ENCODE measurements at regions not wholly inside any gene's neighbourhood (a gene's known extent, or its start where the extent isn't known, plus 50 kb on each side); places are given as distances from the start of the nearest gene placed in this dataset.

DNA sequence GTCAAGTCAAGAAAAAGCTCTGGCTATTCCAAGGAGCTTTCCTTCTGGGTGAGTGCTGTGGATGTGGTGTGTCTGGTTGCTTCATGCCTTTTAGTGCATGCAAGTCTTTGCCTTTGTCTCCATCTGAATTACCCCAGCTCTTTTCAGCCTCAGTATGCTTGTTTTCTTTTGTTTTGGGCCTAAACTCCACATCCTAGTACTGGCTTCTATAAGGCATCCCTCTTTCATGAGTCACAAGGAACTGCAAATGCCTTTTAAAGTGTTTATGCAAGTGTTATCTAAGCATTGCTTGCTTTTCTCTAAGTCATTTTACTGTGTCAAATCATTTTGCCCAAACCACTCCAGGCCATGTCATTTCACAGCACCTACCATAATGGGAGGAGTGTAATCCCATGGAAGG, 132.1 kb downstream of the PLCE1 start:
- DNase-seq (ENCODE audit: low spot score) (no peak), ATAC-seq (no peak)
- H3K27ac Mint-ChIP-seq = no peak overlapping the region
- no peaks in the 10 kb centered on the region for H3K27me3 Mint-ChIP-seq (ENCODE audit: low read depth)
- no peaks in the 10 kb centered on the region for H3K9me3 Mint-ChIP-seq
- no peaks in the 10 kb centered on the region for H3K36me3 Mint-ChIP-seq
- H3K4me1 Mint-ChIP-seq = peaks cover 16% of the 10 kb centered on the region
- ChIA-PET POLR2A (no interaction called here), CTCF (interaction anchor here (1.1 kb wide), 1 partner anchor 318 kb away, joined by 3 read pairs; no protein-coding TSS in a partner anchor)
- no peak overlapping the region for H3K4me3 Mint-ChIP-seq
- TF ChIP-seq KAT7 (CRISPR knock-in tag; IDR thresholded peaks at IDR 0.05; ENCODE audit: borderline replicate concordance) (no peak), ESRRA (CRISPR knock-in tag; IDR thresholded peaks at IDR 0.05; ENCODE audit: borderline replicate concordance) (no peak), TP53 (CRISPR knock-in tag; IDR thresholded peaks at IDR 0.05) (no peak), ZNF232 (CRISPR knock-in tag; IDR thresholded peaks at IDR 0.05) (no peak)
- TF ChIP-seq, protein P1, sequence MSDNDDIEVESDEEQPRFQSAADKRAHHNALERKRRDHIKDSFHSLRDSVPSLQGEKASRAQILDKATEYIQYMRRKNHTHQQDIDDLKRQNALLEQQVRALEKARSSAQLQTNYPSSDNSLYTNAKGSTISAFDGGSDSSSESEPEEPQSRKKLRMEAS (CRISPR knock-in tag; IDR thresholded peaks at IDR 0.05) = no peak
- TF ChIP-seq, protein P2, sequence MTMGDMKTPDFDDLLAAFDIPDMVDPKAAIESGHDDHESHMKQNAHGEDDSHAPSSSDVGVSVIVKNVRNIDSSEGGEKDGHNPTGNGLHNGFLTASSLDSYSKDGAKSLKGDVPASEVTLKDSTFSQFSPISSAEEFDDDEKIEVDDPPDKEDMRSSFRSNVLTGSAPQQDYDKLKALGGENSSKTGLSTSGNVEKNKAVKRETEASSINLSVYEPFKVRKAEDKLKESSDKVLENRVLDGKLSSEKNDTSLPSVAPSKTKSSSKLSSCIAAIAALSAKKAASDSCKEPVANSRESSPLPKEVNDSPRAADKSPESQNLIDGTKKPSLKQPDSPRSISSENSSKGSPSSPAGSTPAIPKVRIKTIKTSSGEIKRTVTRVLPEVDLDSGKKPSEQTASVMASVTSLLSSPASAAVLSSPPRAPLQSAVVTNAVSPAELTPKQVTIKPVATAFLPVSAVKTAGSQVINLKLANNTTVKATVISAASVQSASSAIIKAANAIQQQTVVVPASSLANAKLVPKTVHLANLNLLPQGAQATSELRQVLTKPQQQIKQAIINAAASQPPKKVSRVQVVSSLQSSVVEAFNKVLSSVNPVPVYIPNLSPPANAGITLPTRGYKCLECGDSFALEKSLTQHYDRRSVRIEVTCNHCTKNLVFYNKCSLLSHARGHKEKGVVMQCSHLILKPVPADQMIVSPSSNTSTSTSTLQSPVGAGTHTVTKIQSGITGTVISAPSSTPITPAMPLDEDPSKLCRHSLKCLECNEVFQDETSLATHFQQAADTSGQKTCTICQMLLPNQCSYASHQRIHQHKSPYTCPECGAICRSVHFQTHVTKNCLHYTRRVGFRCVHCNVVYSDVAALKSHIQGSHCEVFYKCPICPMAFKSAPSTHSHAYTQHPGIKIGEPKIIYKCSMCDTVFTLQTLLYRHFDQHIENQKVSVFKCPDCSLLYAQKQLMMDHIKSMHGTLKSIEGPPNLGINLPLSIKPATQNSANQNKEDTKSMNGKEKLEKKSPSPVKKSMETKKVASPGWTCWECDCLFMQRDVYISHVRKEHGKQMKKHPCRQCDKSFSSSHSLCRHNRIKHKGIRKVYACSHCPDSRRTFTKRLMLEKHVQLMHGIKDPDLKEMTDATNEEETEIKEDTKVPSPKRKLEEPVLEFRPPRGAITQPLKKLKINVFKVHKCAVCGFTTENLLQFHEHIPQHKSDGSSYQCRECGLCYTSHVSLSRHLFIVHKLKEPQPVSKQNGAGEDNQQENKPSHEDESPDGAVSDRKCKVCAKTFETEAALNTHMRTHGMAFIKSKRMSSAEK (CRISPR knock-in tag; IDR thresholded peaks at IDR 0.05; ENCODE audit: borderline replicate concordance) = no peak
- TF ChIP-seq, protein P3, sequence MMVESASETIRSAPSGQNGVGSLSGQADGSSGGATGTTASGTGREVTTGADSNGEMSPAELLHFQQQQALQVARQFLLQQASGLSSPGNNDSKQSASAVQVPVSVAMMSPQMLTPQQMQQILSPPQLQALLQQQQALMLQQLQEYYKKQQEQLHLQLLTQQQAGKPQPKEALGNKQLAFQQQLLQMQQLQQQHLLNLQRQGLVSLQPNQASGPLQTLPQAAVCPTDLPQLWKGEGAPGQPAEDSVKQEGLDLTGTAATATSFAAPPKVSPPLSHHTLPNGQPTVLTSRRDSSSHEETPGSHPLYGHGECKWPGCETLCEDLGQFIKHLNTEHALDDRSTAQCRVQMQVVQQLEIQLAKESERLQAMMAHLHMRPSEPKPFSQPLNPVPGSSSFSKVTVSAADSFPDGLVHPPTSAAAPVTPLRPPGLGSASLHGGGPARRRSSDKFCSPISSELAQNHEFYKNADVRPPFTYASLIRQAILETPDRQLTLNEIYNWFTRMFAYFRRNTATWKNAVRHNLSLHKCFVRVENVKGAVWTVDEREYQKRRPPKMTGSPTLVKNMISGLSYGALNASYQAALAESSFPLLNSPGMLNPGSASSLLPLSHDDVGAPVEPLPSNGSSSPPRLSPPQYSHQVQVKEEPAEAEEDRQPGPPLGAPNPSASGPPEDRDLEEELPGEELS (CRISPR knock-in tag; IDR thresholded peaks at IDR 0.05) = no peak
- TF ChIP-seq, protein P4, sequence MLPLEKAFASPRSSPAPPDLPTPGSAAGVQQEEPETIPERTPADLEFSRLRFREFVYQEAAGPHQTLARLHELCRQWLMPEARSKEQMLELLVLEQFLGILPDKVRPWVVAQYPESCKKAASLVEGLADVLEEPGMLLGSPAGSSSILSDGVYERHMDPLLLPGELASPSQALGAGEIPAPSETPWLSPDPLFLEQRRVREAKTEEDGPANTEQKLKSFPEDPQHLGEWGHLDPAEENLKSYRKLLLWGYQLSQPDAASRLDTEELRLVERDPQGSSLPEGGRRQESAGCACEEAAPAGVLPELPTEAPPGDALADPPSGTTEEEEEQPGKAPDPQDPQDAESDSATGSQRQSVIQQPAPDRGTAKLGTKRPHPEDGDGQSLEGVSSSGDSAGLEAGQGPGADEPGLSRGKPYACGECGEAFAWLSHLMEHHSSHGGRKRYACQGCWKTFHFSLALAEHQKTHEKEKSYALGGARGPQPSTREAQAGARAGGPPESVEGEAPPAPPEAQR (CRISPR knock-in tag; IDR thresholded peaks at IDR 0.05) = no peak

DNA sequence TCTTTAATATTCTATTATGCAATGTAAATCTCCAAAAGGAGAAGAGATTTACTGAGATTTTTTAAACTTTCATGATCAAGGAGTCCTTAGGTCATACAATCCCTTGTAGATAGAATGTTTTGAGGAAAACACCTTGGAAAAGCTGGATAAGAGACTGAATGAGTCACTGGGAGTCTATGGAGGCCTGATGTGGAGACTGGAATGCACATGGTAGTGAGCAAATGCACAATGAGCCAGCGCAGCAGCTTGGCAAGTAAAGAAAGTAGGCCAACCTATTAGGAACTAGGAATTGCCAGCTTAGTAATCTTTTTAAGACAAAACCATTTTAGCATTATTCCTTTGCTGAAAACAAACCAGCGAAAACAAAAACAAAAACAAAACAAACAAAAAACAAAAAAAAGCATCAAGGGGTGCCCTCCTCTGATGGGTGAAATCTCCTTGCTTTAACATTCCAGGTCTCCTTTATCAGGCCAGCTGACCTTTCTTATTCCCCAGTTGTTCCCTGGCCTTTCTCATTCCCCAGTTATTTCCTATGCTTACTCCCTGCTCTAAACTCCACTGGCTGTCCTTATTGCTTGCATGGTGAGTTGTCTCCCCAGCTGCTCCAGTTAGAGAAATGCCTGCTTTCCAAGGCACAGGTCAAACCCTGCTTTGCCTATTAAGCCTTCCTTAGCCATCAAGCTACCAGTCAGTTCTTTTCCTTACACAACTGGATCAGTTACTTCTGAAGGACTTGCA, 135.8 kb downstream of the PLCE1 start:
- Mint-ChIP-seq H3K9me3 (no peaks in the 10 kb centered on the region), H3K4me1 (peaks cover 7% of the 10 kb centered on the region; the same call in 1 of the 2 replicates), H3K4me3 (no peak overlapping the region), H3K27me3 (ENCODE audit: low read depth) (no peaks in the 10 kb centered on the region), H3K36me3 (no peaks in the 10 kb centered on the region), H3K27ac (no peak overlapping the region)
- ATAC-seq (no peak), DNase-seq (ENCODE audit: low spot score) (no peak)
- CTCF ChIA-PET = no interaction called here
- POLR2A ChIA-PET = no interaction called here
- TF ChIP-seq NR2C2 (CRISPR knock-in tag; IDR thresholded peaks at IDR 0.05) = no peak
- TF ChIP-seq, protein P4 (CRISPR knock-in tag; IDR thresholded peaks at IDR 0.05) = no peak
- TF ChIP-seq PRRX2 (CRISPR knock-in tag; IDR thresholded peaks at IDR 0.05) = no peak
- TF ChIP-seq ZNF416 (CRISPR knock-in tag; IDR thresholded peaks at IDR 0.05) = no peak
- TF ChIP-seq ELF4 (CRISPR knock-in tag; IDR thresholded peaks at IDR 0.05; ENCODE audit: low read depth) = no peak
- no peak for TF ChIP-seq NFYB (CRISPR knock-in tag; conservative IDR thresholded peaks at IDR 0.05; ENCODE audit: low read depth)
- no peak for TF ChIP-seq TCF7 (CRISPR knock-in tag; IDR thresholded peaks at IDR 0.05; ENCODE audit: low read depth)
- TF ChIP-seq, protein P5, sequence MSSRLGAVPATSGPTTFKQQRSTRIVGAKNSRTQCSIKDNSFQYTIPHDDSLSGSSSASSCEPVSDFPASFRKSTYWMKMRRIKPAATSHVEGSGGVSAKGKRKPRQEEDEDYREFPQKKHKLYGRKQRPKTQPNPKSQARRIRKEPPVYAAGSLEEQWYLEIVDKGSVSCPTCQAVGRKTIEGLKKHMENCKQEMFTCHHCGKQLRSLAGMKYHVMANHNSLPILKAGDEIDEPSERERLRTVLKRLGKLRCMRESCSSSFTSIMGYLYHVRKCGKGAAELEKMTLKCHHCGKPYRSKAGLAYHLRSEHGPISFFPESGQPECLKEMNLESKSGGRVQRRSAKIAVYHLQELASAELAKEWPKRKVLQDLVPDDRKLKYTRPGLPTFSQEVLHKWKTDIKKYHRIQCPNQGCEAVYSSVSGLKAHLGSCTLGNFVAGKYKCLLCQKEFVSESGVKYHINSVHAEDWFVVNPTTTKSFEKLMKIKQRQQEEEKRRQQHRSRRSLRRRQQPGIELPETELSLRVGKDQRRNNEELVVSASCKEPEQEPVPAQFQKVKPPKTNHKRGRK (CRISPR knock-in tag; IDR thresholded peaks at IDR 0.05; ENCODE audit: borderline replicate concordance) = no peak
- TF ChIP-seq, protein P6, sequence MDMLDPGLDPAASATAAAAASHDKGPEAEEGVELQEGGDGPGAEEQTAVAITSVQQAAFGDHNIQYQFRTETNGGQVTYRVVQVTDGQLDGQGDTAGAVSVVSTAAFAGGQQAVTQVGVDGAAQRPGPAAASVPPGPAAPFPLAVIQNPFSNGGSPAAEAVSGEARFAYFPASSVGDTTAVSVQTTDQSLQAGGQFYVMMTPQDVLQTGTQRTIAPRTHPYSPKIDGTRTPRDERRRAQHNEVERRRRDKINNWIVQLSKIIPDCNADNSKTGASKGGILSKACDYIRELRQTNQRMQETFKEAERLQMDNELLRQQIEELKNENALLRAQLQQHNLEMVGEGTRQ (CRISPR knock-in tag; IDR thresholded peaks at IDR 0.05) = no peak
- no peak for TF ChIP-seq GABPB1 (CRISPR knock-in tag; IDR thresholded peaks at IDR 0.05)
- TF ChIP-seq OVOL2 (CRISPR knock-in tag; IDR thresholded peaks at IDR 0.05; ENCODE audit: borderline replicate concordance) = no peak
- TF ChIP-seq TEAD4 (CRISPR knock-in tag; IDR thresholded peaks at IDR 0.05) = no peak
- TF ChIP-seq NR3C1 (CRISPR knock-in tag; conservative IDR thresholded peaks at IDR 0.05; ENCODE audit: low read depth) = no peak
- TF ChIP-seq, protein P1 (CRISPR knock-in tag; IDR thresholded peaks at IDR 0.05) = no peak

Measured in WTC11 (cell line).